GM18511 (cell line): ENCODE measurements at regions not wholly inside any gene's neighbourhood (a gene's known extent, or its start where the extent isn't known, plus 50 kb on each side); places are given as distances from the start of the nearest gene placed in this dataset.

ENCODE experiments used
- ATAC-seq: cut with Tn5 transposase; IDR thresholded peaks from one replicate; pipeline ENCODE4 v1.9.1; 2021; ENCODE audit warnings: mild to moderate bottlenecking, moderate library complexity; ENCODE audit not compliant: unreplicated experiment

- no peak for ATAC-seq
Measured at GRCh38 chr1:69409731-69410456, 157.8 kb upstream of the LRRC7 start.

GRCh38 chr1:69410457-69410850 lies 157.3 kb upstream of the LRRC7 start:
- no peak for ATAC-seq

DNA sequence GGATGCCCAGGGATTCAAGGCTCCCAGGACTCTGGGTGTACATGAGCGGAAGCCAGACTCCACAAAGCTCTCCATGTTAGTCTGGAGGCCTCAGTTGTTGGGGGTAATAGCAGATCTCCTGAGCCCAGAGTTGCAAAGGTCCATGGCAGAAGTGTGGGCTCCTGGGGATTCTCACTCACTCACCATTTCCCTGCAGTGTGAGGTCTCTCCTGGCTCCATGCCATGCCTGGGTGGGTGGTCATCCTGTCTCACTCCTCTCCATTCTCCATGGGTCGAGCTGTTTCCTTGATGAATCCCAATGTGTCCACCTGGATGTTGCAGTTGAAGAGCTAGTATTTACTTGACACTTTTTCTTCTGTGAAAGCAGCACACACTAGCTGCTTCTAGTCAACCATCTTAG lies 156.8 kb upstream of the LRRC7 start:
- ATAC-seq, result no peak

DNA sequence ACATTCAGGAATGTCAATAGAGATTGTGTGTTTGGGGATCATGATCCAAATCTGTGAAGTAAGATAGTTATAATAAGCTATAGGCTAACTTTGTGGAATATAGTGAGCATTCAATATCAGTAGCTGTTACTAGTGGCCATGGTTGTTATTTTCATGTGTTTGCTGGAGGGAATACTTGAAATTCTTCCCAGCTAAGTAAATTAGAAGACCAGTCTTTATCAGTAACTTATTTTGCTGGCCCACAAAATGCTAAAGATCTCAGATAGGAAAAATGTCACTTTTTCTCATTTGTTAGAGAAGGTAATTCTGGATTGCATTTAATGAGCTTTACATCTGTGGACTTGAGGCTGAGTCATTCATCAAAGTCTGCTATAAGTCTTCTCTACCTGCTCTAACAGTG lies 156.1 kb upstream of the LRRC7 start:
- ATAC-seq, result no peak

DNA sequence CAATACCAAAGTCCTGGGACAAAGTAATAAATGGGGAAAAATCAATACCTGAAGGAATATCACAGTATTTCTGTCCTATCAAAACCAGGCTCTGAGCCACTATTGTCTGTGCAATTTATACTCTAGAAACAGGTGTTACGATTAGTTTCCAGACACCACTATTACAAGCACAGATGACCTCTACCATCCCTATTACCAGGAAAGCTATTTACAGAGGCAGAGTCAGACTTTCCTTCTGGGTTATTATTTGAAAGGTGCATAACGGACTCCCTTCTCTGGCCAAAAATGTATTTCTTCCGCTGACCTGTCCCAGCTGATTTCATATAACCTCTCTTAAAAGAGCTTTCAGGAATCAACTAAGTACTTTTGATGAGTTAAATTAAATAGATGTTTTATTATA lies 154.6 kb upstream of the LRRC7 start:
- ATAC-seq, result no peak

DNA sequence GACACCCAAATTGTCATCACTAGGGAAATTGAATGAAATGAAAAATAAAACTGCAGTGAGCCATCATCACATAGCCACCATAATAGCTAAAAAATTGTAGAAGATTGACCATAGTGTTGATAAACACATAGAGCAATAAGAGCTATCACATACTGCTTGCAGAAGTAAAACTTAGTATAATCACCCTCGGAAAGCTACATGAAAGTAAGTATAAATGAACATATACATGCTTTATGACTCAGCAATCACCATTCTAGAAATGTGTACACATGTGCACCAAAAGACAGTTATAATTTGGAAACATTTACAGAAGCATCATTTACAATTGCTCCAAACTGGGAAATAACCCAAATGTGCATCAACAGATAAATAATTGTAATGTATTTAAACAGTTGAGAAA lies 153.1 kb upstream of the LRRC7 start:
- no peak for ATAC-seq

- ATAC-seq, result no peak
Measured at GRCh38 chr1:69421286-69421685, 146.4 kb upstream of the LRRC7 start.

DNA sequence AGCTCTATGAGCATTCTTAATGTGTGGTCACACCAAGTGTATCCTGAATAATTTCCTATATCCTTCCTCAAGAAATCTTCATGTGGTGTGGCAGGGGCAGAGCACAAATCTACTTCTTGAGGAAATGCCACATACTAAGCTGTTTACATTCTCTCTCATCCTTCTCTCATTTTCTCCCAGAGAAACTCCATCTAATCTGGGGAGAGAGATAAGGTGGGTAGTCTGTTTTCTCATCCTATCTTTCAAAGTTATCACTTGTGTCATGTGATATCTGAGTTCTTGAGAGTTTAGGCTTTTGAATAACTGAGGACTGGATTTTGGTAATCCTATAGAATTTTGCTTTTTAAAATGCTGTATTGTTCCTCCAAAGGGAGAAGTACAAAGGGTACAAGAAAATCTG lies 141.9 kb upstream of the LRRC7 start:
- no peak for ATAC-seq

- ATAC-seq, result no peak
Measured at GRCh38 chr1:69426401-69426800, 141.3 kb upstream of the LRRC7 start.

GRCh38 chr1:69433073-69433472 lies 134.6 kb upstream of the LRRC7 start:
- ATAC-seq, result no peak

DNA sequence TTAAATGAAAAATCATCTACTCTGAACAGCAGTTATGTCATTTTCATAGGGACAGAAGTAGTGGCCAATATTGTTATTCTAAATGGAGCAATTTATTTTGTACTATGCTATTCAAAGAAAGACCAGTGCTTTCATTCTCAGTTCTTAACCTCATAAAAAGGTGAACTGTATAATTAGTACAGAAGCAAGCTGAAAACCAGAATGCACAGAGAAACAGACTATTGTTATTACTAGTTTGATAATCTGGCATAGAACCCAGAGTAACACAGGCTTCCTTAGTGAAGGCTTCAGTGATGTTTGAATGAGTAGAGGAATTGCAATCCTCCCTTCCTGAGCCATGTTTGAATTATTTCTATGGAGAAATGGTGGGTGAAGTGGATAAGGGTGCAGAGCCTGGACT lies 131.6 kb upstream of the LRRC7 start:
- ATAC-seq, result no peak

DNA sequence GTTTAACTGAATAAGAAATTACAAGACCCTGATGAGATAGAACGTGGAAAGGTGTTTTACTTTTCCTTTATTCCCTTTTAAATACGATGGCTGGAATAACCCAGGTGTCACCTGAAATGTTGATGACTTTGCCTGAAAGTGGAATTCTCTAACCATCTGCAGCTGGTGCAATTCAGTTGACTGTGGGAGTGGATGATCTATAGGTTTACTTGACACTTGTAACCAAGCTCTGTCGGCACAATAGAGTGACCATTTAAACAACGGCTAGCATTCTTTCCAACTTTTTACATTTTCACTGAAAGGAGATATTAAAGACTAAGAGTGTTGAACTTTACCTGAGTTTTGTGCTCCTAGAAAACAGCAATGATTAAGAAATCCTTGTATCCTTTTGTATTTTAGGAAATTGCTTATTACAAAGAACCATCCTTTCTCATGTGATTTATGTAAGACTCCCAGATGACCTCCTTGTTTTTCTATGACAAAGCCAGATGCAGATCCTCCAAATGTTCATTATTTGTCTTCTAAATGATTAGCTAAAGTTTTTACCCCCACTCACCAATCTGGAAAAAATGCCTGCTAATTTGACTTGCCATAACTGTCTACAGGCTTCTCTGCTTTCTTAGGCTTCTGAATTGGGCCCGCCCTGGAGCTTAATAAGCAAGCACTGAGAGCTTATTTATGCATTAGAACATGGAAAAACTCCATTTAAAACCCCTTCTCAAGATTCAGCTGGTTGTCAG lies 129.5 kb upstream of the LRRC7 start:
- no peak for ATAC-seq

- no peak for ATAC-seq
Measured at GRCh38 chr1:69441496-69441895, 126.2 kb upstream of the LRRC7 start.

- no peak for ATAC-seq
Measured at GRCh38 chr1:69451196-69451595, 116.5 kb upstream of the LRRC7 start.

GRCh38 chr1:69455718-69456117 lies 112.0 kb upstream of the LRRC7 start:
- no peak for ATAC-seq

GRCh38 chr1:69459244-69459643 lies 108.5 kb upstream of the LRRC7 start:
- ATAC-seq, result no peak

- no peak for ATAC-seq
Measured at GRCh38 chr1:69475021-69475420, 92.7 kb upstream of the LRRC7 start.

DNA sequence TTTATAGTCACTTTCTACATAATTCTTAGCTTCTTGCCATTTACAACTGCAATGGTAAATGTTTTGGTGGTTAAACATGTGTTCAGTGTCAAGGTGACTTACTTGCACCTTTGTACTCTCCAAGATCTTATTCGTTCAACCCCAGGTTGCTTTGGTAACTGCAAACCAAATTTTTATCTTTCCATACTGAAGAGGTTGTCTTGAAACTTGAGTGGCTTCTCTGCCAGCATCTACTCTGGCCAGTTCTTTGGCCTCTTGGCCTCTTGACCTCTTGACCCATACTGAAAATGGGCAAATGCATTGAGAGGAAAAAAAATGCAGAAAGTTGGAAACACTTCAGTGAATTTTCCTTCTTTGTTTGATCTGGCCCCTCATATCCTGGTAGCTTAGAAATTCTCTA lies 88.0 kb upstream of the LRRC7 start:
- no peak for ATAC-seq

- no peak for ATAC-seq
Measured at GRCh38 chr1:69483246-69483645, 84.5 kb upstream of the LRRC7 start.

DNA sequence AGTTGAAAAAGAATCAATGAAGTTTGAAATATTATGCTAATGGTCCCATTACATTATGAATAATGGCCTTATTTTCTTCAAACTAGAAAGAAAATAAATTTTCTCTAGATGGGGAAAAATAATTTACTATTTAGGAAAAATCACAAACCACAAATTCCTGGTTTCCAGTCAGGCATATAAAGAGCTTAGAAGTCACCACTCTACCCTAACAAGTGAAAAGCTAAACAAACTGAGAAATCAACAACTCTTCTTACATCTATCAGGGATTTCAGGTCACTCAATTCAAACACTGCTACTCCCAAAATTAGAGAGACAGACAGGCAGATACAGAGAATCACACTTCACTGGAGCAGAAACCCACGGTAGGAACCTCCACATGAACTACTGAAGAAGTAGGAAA lies 82.1 kb upstream of the LRRC7 start:
- ATAC-seq, result no peak

GRCh38 chr1:69491416-69491815 lies 76.3 kb upstream of the LRRC7 start:
- ATAC-seq, result no peak

DNA sequence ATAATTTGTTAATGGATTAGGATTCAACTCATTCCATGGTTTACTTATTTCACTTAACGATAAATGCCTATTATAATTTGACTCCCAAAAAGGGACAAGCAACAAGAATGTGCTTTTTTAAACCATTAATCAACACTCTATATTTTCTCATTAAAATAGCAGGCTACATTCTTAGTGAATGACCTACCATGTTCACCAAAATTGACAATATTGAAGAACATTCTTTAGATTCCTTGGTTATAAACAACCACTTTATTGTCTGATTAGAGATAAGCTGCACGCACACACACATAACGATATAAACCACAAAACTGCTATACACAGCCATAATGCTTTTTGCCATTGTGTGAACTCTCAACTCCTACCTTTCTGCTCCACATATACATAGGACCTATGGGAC lies 75.4 kb upstream of the LRRC7 start:
- ATAC-seq, result no peak

DNA sequence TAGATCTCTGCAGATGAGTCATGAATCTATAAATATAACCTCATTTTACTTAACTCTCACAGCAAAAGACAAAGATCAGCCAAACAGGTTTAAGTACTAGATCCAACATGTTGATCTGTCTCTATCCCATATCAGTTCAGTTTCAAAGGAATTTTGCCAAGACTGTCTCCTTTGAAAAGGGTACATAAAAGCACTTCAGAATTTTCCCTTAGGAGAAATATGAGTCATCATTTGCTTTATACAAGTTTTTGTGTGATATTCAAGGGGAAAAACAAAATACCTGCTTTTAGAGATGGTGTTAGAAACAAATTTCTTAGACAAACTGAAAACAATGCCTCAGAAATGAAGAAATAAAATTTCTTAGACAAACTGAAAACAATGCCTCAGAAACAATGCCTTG lies 73.5 kb upstream of the LRRC7 start:
- no peak for ATAC-seq
